ENCODE measurements at regions not wholly inside any gene's neighbourhood (a gene's known extent, or its start where the extent isn't known, plus 50 kb on each side); places are given as distances from the start of the nearest gene placed in this dataset.

DNA sequence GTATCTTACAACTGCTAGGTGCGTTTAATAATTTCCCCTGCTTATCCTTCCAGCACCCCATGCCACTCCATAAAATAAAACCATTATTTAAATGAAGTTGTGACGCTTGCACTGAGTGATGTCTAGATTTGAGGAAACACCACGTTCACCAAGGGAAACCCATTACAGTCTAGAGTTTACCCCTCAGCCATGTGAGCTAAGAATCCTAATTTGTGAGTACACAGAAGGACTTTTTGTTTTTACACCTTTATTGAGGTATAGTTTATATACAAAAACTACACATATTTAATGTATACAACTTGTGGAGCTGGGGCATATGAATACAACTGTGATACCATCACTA, 326.8 kb downstream of the RAPGEF2 start:
- no peaks in the 10 kb centered on the region for H3K36me3 ChIP-seq
- no peak for TF ChIP-seq POLR2A (IDR thresholded peaks at IDR 0.05)
- TF ChIP-seq EP300 (IDR thresholded peaks at IDR 0.05; ENCODE audit: low read depth) = no peak
- no peak for TF ChIP-seq POLR2AphosphoS5 (IDR thresholded peaks at IDR 0.05)
- TF ChIP-seq, protein P1, sequence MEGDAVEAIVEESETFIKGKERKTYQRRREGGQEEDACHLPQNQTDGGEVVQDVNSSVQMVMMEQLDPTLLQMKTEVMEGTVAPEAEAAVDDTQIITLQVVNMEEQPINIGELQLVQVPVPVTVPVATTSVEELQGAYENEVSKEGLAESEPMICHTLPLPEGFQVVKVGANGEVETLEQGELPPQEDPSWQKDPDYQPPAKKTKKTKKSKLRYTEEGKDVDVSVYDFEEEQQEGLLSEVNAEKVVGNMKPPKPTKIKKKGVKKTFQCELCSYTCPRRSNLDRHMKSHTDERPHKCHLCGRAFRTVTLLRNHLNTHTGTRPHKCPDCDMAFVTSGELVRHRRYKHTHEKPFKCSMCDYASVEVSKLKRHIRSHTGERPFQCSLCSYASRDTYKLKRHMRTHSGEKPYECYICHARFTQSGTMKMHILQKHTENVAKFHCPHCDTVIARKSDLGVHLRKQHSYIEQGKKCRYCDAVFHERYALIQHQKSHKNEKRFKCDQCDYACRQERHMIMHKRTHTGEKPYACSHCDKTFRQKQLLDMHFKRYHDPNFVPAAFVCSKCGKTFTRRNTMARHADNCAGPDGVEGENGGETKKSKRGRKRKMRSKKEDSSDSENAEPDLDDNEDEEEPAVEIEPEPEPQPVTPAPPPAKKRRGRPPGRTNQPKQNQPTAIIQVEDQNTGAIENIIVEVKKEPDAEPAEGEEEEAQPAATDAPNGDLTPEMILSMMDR (IDR thresholded peaks at IDR 0.05) = no peak
- no peaks in the 10 kb centered on the region for H3K27me3 ChIP-seq
- in situ Hi-C loops (cut with MboI; ENCODE audit: low pct_ligation_motif_present in 1 of 4, low pct_unique_long_range_greater_than_20kb in 1 of 4, low sequenced_read_pairs in 3 of 4) = loop anchor here in 3 of 4 donors (25.0 kb wide), 2 partner anchors 567 to 692 kb away; no protein-coding TSS in a partner anchor
- intact Hi-C loops (cut with DNase I; ENCODE audit: low total_unique reads) = loop anchor here (2.0 kb wide), 1 partner anchor 67 kb away; no protein-coding TSS in a partner anchor
- no peaks in the 10 kb centered on the region for H3K9me3 ChIP-seq
- H3K4me3 ChIP-seq = no peak overlapping the region
- DNase-seq = no peak
- no peak overlapping the region for H3K27ac ChIP-seq
- WGBS, 2 donors (ENCODE audit: low coverage in 1 of 2) = 46 to 67% methylated on average over 2 to 3 of the region's 3 CpGs
- no peaks in the 10 kb centered on the region for H3K4me1 ChIP-seq

GRCh38 chr4:159430896-159431295, 328.0 kb downstream of the RAPGEF2 start:
- H3K27ac ChIP-seq = no peak overlapping the region
- intact Hi-C loops (cut with DNase I; ENCODE audit: low total_unique reads) (no loop called here), in situ Hi-C loops (cut with MboI; ENCODE audit: low pct_ligation_motif_present in 1 of 4, low pct_unique_long_range_greater_than_20kb in 1 of 4, low sequenced_read_pairs in 3 of 4) (loop anchor here in 3 of 4 donors (25.0 kb wide), 2 partner anchors 569 to 694 kb away; no protein-coding TSS in a partner anchor)
- no peaks in the 10 kb centered on the region for H3K9me3 ChIP-seq
- WGBS, 2 donors (ENCODE audit: low coverage in 1 of 2) = 90 to 91% methylated on average over 2 to 5 of the region's 5 CpGs
- TF ChIP-seq EP300 (IDR thresholded peaks at IDR 0.05; ENCODE audit: low read depth) (no peak), POLR2A (IDR thresholded peaks at IDR 0.05) (no peak), POLR2AphosphoS5 (IDR thresholded peaks at IDR 0.05) (no peak)
- TF ChIP-seq, protein P1 (IDR thresholded peaks at IDR 0.05) = no peak
- no peaks in the 10 kb centered on the region for H3K36me3 ChIP-seq
- H3K4me3 ChIP-seq = no peak overlapping the region
- no peak for DNase-seq
- no peaks in the 10 kb centered on the region for H3K4me1 ChIP-seq
- H3K27me3 ChIP-seq = no peaks in the 10 kb centered on the region

GRCh38 chr4:159432436-159432835, 329.6 kb downstream of the RAPGEF2 start:
- DNase-seq = no peak
- Histone ChIP-seq H3K27me3 (no peaks in the 10 kb centered on the region), H3K27ac (no peak overlapping the region), H3K4me3 (no peak overlapping the region), H3K9me3 (no peaks in the 10 kb centered on the region), H3K36me3 (no peaks in the 10 kb centered on the region), H3K4me1 (no peaks in the 10 kb centered on the region)
- 64 to 76% methylated on average over 3 of the region's 3 CpGs for WGBS, 2 donors (ENCODE audit: low coverage in 1 of 2)
- TF ChIP-seq POLR2A (IDR thresholded peaks at IDR 0.05) (no peak), POLR2AphosphoS5 (IDR thresholded peaks at IDR 0.05) (no peak), EP300 (IDR thresholded peaks at IDR 0.05; ENCODE audit: low read depth) (no peak)
- TF ChIP-seq, protein P1 (IDR thresholded peaks at IDR 0.05) = no peak
- intact Hi-C loops (cut with DNase I; ENCODE audit: low total_unique reads) (no loop called here), in situ Hi-C loops (cut with MboI; ENCODE audit: low pct_ligation_motif_present in 1 of 4, low pct_unique_long_range_greater_than_20kb in 1 of 4, low sequenced_read_pairs in 3 of 4) (loop anchor here in 3 of 4 donors (25.0 kb wide), 2 partner anchors 570 to 695 kb away; no protein-coding TSS in a partner anchor)

DNA sequence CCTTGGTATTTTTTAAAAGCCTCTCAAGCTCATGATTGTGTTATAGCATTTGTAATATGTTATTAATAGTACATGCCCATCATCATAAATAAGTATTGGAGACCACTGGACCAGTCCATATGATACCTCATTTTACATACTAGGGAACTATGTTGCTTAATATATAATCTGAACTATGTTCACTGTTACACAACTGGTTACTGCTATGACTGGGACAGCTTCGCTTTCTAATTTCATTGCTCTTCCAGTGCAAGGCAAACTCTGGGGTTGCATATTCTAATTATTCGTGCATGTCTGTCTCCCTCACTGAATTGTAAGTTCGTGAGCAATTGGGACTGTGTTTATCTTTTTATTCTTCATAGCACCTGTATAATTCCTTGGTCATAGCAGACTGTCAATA, 330.5 kb downstream of the RAPGEF2 start:
- TF ChIP-seq, protein P1 (IDR thresholded peaks at IDR 0.05) = no peak
- no peak for TF ChIP-seq POLR2A (IDR thresholded peaks at IDR 0.05)
- no peak for TF ChIP-seq EP300 (IDR thresholded peaks at IDR 0.05; ENCODE audit: low read depth)
- no peak for TF ChIP-seq POLR2AphosphoS5 (IDR thresholded peaks at IDR 0.05)
- in situ Hi-C loops (cut with MboI; ENCODE audit: low pct_ligation_motif_present in 1 of 4, low pct_unique_long_range_greater_than_20kb in 1 of 4, low sequenced_read_pairs in 3 of 4) (loop anchor here in 3 of 4 donors (25.0 kb wide), 2 partner anchors 571 to 696 kb away; no protein-coding TSS in a partner anchor), intact Hi-C loops (cut with DNase I; ENCODE audit: low total_unique reads) (no loop called here)
- no peaks in the 10 kb centered on the region for H3K36me3 ChIP-seq
- no peaks in the 10 kb centered on the region for H3K4me1 ChIP-seq
- no peak for DNase-seq
- no peaks in the 10 kb centered on the region for H3K9me3 ChIP-seq
- no peaks in the 10 kb centered on the region for H3K27me3 ChIP-seq
- H3K27ac ChIP-seq = no peak overlapping the region
- H3K4me3 ChIP-seq = no peak overlapping the region
- WGBS, 2 donors (ENCODE audit: low coverage in 1 of 2) = 78 to 79% methylated on average over 3 of the region's 3 CpGs
